Uterus (tissue), 3 donors: ENCODE measurements at regions not wholly inside any gene's neighbourhood (a gene's known extent, or its start where the extent isn't known, plus 50 kb on each side); places are given as distances from the start of the nearest gene placed in this dataset.

Experiments used
- DNase-seq, 2 donors: peaks; one replicate each; pipeline ENCODE4 v3.0.0-alpha.2; 2019 to 2020
- H3K27ac ChIP-seq, 2 donors: fragments of 200-600 bp; sonication (generic); 1 replicate in 1 of 2; 2 replicates in 1 of 2; pipeline ENCODE4 v1.5.1; 2016 to 2018
- H3K27me3 ChIP-seq, 2 donors: fragments of 200-600 bp; sonication (generic); one replicate each; pipeline ENCODE4 v1.5.1; 2018 to 2019; ENCODE audit warnings: control low read depth in 1 of 2
- H3K36me3 ChIP-seq, 2 donors: fragments of 200-600 bp; sonication (generic); one replicate each; pipeline ENCODE4 v1.5.1; 2019; ENCODE audit warnings: control low read depth in 1 of 2
- H3K4me1 ChIP-seq, 2 donors: fragments of 200-600 bp; sonication (generic); one replicate each; pipeline ENCODE4 v1.5.1; 2018 to 2019; ENCODE audit warnings: control low read depth in 1 of 2
- H3K4me3 ChIP-seq, 2 donors: fragments of 200-600 bp; sonication (generic); 1 replicate in 1 of 2; 2 replicates in 1 of 2; pipeline ENCODE4 v1.5.1; 2018 to 2019; ENCODE audit warnings: mild to moderate bottlenecking in 1 of 2
- H3K9me3 ChIP-seq, 2 donors: fragments of 200-600 bp; sonication (generic); one replicate each; pipeline ENCODE4 v1.5.1; 2019; ENCODE audit warnings: control low read depth in 1 of 2
- POLR2A ChIP-seq, 2 donors: fragments of 450-650 bp; IDR thresholded peaks; one replicate each; pipeline ENCODE4 v1.6.1; 2016; ENCODE audit warnings: antibody characterized with exemption in 2 of 2, mild to moderate bottlenecking in 1 of 2, moderate library complexity in 1 of 2
- intact Hi-C: fragments of 100-400 bp; cut with DNase I; formaldehyde crosslinking; loops from one replicate; pipeline ENCODE4 v1.15.1; 2023; ENCODE audit warnings: low total_unique reads
- TF ChIP-seq, protein P1 (sequence below), 4 experiments: fragments of 200-600 bp in 2 of 4; fragments of 450-650 bp in 2 of 4; sonication (generic) in 2 of 4; IDR thresholded peaks; one replicate each; pipeline ENCODE4 v1.5.1; 2016 to 2019; ENCODE audit warnings: antibody characterized with exemption in 4 of 4, mild to moderate bottlenecking in 2 of 4, moderate library complexity in 1 of 4
- donor health status: DM: yes; HTN: yes; CAD: no.

DNA sequence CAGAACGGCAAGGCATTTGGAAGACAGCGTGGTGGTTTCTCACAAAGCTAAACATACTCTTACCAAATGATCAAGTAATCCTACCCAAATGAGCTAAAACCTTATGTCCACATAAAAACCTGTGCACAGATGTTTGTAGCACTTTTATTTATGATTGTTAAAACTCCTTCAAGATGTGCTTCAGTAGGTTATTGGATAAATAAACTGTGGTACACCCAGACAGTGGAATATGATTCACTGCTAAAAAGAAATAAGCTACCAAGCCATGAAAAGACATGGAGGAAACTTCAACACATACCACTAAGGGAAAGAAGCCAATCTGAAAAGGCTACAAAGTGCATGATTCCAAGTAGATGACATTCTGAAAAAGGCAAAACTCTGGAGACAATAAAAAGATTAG is 94.2 kb downstream of the FOXD1 start:
- H3K4me3 ChIP-seq: no peak overlapping the region
- TF ChIP-seq, protein P1, sequence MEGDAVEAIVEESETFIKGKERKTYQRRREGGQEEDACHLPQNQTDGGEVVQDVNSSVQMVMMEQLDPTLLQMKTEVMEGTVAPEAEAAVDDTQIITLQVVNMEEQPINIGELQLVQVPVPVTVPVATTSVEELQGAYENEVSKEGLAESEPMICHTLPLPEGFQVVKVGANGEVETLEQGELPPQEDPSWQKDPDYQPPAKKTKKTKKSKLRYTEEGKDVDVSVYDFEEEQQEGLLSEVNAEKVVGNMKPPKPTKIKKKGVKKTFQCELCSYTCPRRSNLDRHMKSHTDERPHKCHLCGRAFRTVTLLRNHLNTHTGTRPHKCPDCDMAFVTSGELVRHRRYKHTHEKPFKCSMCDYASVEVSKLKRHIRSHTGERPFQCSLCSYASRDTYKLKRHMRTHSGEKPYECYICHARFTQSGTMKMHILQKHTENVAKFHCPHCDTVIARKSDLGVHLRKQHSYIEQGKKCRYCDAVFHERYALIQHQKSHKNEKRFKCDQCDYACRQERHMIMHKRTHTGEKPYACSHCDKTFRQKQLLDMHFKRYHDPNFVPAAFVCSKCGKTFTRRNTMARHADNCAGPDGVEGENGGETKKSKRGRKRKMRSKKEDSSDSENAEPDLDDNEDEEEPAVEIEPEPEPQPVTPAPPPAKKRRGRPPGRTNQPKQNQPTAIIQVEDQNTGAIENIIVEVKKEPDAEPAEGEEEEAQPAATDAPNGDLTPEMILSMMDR (IDR thresholded peaks at IDR 0.05): no peak
- TF ChIP-seq POLR2A (IDR thresholded peaks at IDR 0.05): no peak
- no peak for DNase-seq
- no peaks in the 10 kb centered on the region for H3K9me3 ChIP-seq
- no peaks in the 10 kb centered on the region for H3K27me3 ChIP-seq
- intact Hi-C loops: no loop called here
- no peaks in the 10 kb centered on the region for H3K36me3 ChIP-seq
- no peak overlapping the region for H3K27ac ChIP-seq
- no peaks in the 10 kb centered on the region for H3K4me1 ChIP-seq

DNA sequence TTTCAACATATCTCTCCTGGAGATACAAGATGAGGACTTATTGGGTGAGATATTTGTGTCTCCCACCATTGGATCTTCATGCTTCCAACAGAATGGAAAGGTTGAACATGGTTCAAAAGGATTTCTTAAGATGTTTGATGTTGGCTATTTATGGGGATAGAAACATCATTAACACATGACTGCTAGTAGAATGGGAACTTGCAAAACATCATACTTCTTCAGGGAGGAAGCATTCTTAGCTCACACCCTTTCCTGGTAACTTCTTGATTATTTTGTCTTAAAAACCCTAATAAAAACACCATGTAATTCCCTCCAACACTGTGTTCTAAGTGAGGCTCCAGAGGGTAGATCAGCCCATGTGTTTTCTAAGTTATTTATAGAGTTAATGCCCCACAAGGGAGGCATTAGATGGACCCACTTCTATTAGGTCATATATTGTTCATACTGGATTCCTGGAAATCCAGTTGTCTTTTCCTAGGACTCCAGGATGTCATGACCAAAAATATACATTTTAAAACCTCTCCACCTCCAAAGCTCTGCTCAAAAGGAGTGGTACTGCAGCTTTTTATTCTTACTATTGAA is 95.8 kb downstream of the FOXD1 start:
- TF ChIP-seq POLR2A (IDR thresholded peaks at IDR 0.05): no peak
- TF ChIP-seq, protein P1 (IDR thresholded peaks at IDR 0.05): no peak
- Histone ChIP-seq H3K9me3 (no peaks in the 10 kb centered on the region), H3K4me1 (no peaks in the 10 kb centered on the region), H3K4me3 (no peak overlapping the region), H3K27me3 (no peaks in the 10 kb centered on the region), H3K36me3 (no peaks in the 10 kb centered on the region), H3K27ac (no peak overlapping the region)
- DNase-seq: no peak
- intact Hi-C loops: no loop called here

DNA sequence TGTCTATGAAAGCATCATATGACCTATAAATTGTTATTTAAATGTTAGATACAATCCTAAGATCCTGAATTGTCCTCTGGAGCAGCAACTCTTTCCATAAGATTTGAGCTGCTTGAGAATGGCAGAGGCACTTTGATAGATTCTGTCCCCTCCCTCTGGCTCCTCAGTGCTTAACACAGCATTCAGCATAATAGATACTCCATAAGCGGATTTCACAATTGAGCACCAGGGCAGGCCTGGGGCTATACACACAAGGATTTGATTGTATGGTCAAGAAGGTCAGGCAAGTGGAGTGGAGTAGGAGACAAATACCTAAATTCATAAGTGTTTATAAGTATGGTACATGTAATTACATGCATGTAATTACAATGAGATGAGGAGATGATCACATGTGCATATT is 96.3 kb downstream of the FOXD1 start:
- TF ChIP-seq POLR2A (IDR thresholded peaks at IDR 0.05): no peak
- TF ChIP-seq, protein P1 (IDR thresholded peaks at IDR 0.05): no peak
- no peaks in the 10 kb centered on the region for H3K9me3 ChIP-seq
- no peak overlapping the region for H3K4me3 ChIP-seq
- intact Hi-C loops: no loop called here
- DNase-seq: no peak
- no peaks in the 10 kb centered on the region for H3K27me3 ChIP-seq
- H3K4me1 ChIP-seq: no peaks in the 10 kb centered on the region
- H3K27ac ChIP-seq: no peak overlapping the region
- no peaks in the 10 kb centered on the region for H3K36me3 ChIP-seq

DNA sequence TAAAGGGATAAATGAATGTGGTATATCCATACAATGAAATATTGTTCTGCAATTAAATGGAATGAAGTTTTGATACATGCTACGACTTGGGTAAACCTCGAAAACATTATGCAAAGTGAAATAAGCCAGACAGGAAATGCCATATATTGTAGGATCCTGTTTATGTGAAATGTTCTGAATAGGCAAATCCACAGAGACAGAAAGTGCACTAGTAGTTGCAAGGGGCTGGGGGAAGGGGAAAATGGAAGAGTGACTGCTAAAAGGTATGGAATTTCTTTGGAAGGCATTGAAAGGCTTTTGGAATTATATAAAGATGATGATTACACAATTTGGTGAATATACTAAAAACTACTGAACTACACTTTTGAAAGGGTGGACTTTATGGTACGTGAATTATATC is 97.0 kb downstream of the FOXD1 start:
- TF ChIP-seq POLR2A (IDR thresholded peaks at IDR 0.05): no peak
- TF ChIP-seq, protein P1 (IDR thresholded peaks at IDR 0.05): no peak
- Histone ChIP-seq H3K4me3 (no peak overlapping the region), H3K36me3 (no peaks in the 10 kb centered on the region), H3K9me3 (no peaks in the 10 kb centered on the region), H3K27me3 (no peaks in the 10 kb centered on the region), H3K27ac (no peak overlapping the region), H3K4me1 (no peaks in the 10 kb centered on the region)
- intact Hi-C loops: no loop called here
- no peak for DNase-seq

GRCh38 chr5:73346878-73347408 is 101.6 kb downstream of the FOXD1 start:
- Histone ChIP-seq H3K4me3 (no peak overlapping the region), H3K27ac (no peak overlapping the region), H3K9me3 (no peaks in the 10 kb centered on the region), H3K4me1 (no peaks in the 10 kb centered on the region), H3K36me3 (no peaks in the 10 kb centered on the region), H3K27me3 (no peaks in the 10 kb centered on the region)
- DNase-seq: no peak
- intact Hi-C loops: no loop called here
- TF ChIP-seq, protein P1 (IDR thresholded peaks at IDR 0.05): no peak
- no peak for TF ChIP-seq POLR2A (IDR thresholded peaks at IDR 0.05)
